Liver (tissue), 8 donors: ENCODE measurements at regions not wholly inside any gene's neighbourhood (a gene's known extent, or its start where the extent isn't known, plus 50 kb on each side); places are given as distances from the start of the nearest gene placed in this dataset.

Source experiments
- DNase-seq: peaks from one replicate; pipeline ENCODE4 v3.0.0-alpha.2; 2017; ENCODE audit warnings: low spot score
- H3K27ac ChIP-seq, 2 donors: one replicate each; pipeline ENCODE4 v1.7.0; 2013; ENCODE audit warnings: inconsistent platforms in 2 of 2, low read length in 2 of 2, control low read depth in 1 of 2, low read depth in 1 of 2, mild to moderate bottlenecking in 1 of 2
- H3K27me3 ChIP-seq, 4 donors: one replicate each; pipeline versions ENCODE4 v1.6.1 to v1.7.0; 2013; ENCODE audit warnings: low read length in 3 of 4, inconsistent platforms in 1 of 4, mild to moderate bottlenecking in 1 of 4, moderate library complexity in 1 of 4; ENCODE audit not compliant: control insufficient read depth in 4 of 4, insufficient read depth in 4 of 4
- H3K36me3 ChIP-seq, 4 donors: one replicate each; pipeline versions ENCODE4 v1.6.1 to v1.7.0; 2013; ENCODE audit warnings: low read length in 3 of 4, mild to moderate bottlenecking in 3 of 4, low read depth in 1 of 4, moderate library complexity in 1 of 4; ENCODE audit not compliant: control insufficient read depth in 4 of 4, insufficient read depth in 3 of 4
- H3K4me1 ChIP-seq, 4 donors: one replicate each; pipeline versions ENCODE4 v1.6.1 to v1.7.0; 2013; ENCODE audit warnings: low read length in 3 of 4, mild to moderate bottlenecking in 3 of 4, moderate library complexity in 1 of 4; ENCODE audit not compliant: control insufficient read depth in 4 of 4, insufficient read depth in 4 of 4
- H3K4me3 ChIP-seq, 3 donors: one replicate each; pipeline versions ENCODE4 v1.6.1 to v1.7.0; 2013; ENCODE audit warnings: low read length in 3 of 3, control low read depth in 1 of 3, low read depth in 1 of 3, mild to moderate bottlenecking in 1 of 3
- H3K9ac ChIP-seq, 2 donors: one replicate each; pipeline ENCODE4 v1.7.0; 2013; ENCODE audit warnings: low read length in 2 of 2, mild to moderate bottlenecking in 2 of 2, moderate library complexity in 2 of 2, control low read depth in 1 of 2, low read depth in 1 of 2
- H3K9me3 ChIP-seq, 4 donors: one replicate each; pipeline versions ENCODE4 v1.6.1 to v1.7.0; 2013; ENCODE audit warnings: low read length in 3 of 4; ENCODE audit not compliant: control insufficient read depth in 4 of 4
- ATF3 ChIP-seq: IDR thresholded peaks from 2 replicates; pipeline ENCODE4 v1.6.1; 2016; ENCODE audit warnings: antibody characterized with exemption
- EGR1 ChIP-seq, 2 donors: IDR thresholded peaks; 2 replicates each; pipeline ENCODE4 v1.6.1; 2016 to 2018; ENCODE audit warnings: antibody characterized with exemption in 2 of 2, low read depth in 2 of 2
- FOXA1 ChIP-seq: IDR thresholded peaks from 2 replicates; pipeline ENCODE4 v1.6.1; 2016; ENCODE audit warnings: antibody characterized with exemption
- GABPA ChIP-seq, 2 donors: IDR thresholded peaks in 1 of 2; conservative IDR thresholded peaks in 1 of 2; 2 replicates each; pipeline ENCODE4 v1.6.1; 2016; ENCODE audit warnings: antibody characterized with exemption in 2 of 2, mild to moderate bottlenecking in 1 of 2, moderate library complexity in 1 of 2
- HNF4A ChIP-seq, 2 donors: conservative IDR thresholded peaks; 2 replicates each; pipeline ENCODE4 v1.6.1; 2016; ENCODE audit warnings: antibody characterized with exemption in 2 of 2, mild to moderate bottlenecking in 2 of 2
- HNF4G ChIP-seq: IDR thresholded peaks from 2 replicates; pipeline ENCODE4 v1.6.1; 2016; ENCODE audit warnings: antibody characterized with exemption
- JUND ChIP-seq, 2 donors: IDR thresholded peaks; 2 replicates each; pipeline ENCODE4 v1.6.1; 2016; ENCODE audit warnings: antibody characterized with exemption in 2 of 2
- MAX ChIP-seq: IDR thresholded peaks from 2 replicates; pipeline ENCODE4 v1.6.1; 2016; ENCODE audit warnings: antibody characterized with exemption
- NR2F2 ChIP-seq: IDR thresholded peaks from 2 replicates; pipeline ENCODE4 v1.6.1; 2016; ENCODE audit warnings: antibody characterized with exemption
- RAD21 ChIP-seq, 2 donors: IDR thresholded peaks; 2 replicates each; pipeline ENCODE4 v1.6.1; 2016; ENCODE audit warnings: antibody characterized with exemption in 2 of 2, mild to moderate bottlenecking in 2 of 2
- RXRA ChIP-seq, 2 donors: IDR thresholded peaks; 2 replicates each; pipeline ENCODE4 v1.6.1; 2017 to 2018; ENCODE audit warnings: antibody characterized with exemption in 2 of 2, mild to moderate bottlenecking in 1 of 2
- SP1 ChIP-seq: IDR thresholded peaks from 2 replicates; pipeline ENCODE4 v1.6.1; 2018; ENCODE audit warnings: antibody characterized with exemption, mild to moderate bottlenecking
- TAF1 ChIP-seq: conservative IDR thresholded peaks from 2 replicates; pipeline ENCODE4 v1.6.1; 2016; ENCODE audit warnings: antibody characterized with exemption, mild to moderate bottlenecking
- YY1 ChIP-seq: IDR thresholded peaks from 2 replicates; pipeline ENCODE4 v1.6.1; 2016; ENCODE audit warnings: antibody characterized with exemption, mild to moderate bottlenecking
- ZBTB33 ChIP-seq: IDR thresholded peaks from 2 replicates; pipeline ENCODE4 v1.6.1; 2016; ENCODE audit warnings: antibody characterized with exemption
- WGBS: extraction: QIAGEN DNeasy Blood & Tissue Kit; methylation state at CpG from one replicate; pipeline ENCODE4 v1.1.7; 2013; 5-methylcytosine and 5-hydroxymethylcytosine counted together
- TF ChIP-seq, protein P1 (sequence below): fragments of 150-350 bp; IDR thresholded peaks from 2 replicates; pipeline ENCODE4 v1.5.1; 2017; ENCODE audit warnings: improper control_type of control experiment, low read depth, low read length; ENCODE audit not compliant: missing input control
- TF ChIP-seq, protein P2 (sequence below): IDR thresholded peaks from 2 replicates; pipeline ENCODE4 v1.6.1; 2016; ENCODE audit warnings: antibody characterized with exemption, mild to moderate bottlenecking
- donor health status: healthy.
- donor health status: healthy.
- donor health status: healthy.
- donor health status: healthy.
- donor health status: healthy.

DNA sequence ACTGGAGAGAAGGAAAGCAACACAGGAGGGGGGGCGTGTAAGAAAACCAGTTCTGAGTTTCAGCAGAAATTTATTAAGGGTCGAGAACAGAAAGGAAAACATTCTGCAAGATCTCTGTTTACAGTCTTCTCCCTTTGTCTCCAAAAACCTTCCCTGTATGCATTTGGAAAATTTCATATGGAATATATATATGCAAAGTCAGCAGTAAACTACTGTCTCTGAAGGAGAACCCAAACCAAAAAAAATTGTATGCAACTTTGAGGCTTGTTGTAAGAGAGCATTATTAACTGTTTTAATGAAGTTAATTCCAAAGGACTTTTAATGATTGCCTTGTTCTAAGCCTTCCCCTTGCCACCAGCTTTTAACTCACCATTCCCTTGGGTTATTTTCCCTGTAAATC is 238.2 kb upstream of the GPR149 start:
- WGBS, result 54% methylated on average over 2 of the region's 2 CpGs
- Histone ChIP-seq H3K27me3 (no peaks in the 10 kb centered on the region), H3K36me3 (no peaks in the 10 kb centered on the region), H3K4me1 (no peaks in the 10 kb centered on the region), H3K27ac (no peak overlapping the region), H3K9me3 (no peaks in the 10 kb centered on the region), H3K4me3 (no peak overlapping the region), H3K9ac (no peak overlapping the region)
- no peak for TF ChIP-seq RAD21 (IDR thresholded peaks at IDR 0.05)
- TF ChIP-seq, protein P1, sequence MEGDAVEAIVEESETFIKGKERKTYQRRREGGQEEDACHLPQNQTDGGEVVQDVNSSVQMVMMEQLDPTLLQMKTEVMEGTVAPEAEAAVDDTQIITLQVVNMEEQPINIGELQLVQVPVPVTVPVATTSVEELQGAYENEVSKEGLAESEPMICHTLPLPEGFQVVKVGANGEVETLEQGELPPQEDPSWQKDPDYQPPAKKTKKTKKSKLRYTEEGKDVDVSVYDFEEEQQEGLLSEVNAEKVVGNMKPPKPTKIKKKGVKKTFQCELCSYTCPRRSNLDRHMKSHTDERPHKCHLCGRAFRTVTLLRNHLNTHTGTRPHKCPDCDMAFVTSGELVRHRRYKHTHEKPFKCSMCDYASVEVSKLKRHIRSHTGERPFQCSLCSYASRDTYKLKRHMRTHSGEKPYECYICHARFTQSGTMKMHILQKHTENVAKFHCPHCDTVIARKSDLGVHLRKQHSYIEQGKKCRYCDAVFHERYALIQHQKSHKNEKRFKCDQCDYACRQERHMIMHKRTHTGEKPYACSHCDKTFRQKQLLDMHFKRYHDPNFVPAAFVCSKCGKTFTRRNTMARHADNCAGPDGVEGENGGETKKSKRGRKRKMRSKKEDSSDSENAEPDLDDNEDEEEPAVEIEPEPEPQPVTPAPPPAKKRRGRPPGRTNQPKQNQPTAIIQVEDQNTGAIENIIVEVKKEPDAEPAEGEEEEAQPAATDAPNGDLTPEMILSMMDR, result no peak
- TF ChIP-seq SP1, result no peak
- TF ChIP-seq JUND (IDR thresholded peaks at IDR 0.05), result no peak
- no peak for TF ChIP-seq NR2F2
- TF ChIP-seq RXRA (IDR thresholded peaks at IDR 0.05), result no peak
- TF ChIP-seq HNF4A (conservative IDR thresholded peaks at IDR 0.05), result no peak
- TF ChIP-seq YY1, result no peak
- TF ChIP-seq, protein P2, sequence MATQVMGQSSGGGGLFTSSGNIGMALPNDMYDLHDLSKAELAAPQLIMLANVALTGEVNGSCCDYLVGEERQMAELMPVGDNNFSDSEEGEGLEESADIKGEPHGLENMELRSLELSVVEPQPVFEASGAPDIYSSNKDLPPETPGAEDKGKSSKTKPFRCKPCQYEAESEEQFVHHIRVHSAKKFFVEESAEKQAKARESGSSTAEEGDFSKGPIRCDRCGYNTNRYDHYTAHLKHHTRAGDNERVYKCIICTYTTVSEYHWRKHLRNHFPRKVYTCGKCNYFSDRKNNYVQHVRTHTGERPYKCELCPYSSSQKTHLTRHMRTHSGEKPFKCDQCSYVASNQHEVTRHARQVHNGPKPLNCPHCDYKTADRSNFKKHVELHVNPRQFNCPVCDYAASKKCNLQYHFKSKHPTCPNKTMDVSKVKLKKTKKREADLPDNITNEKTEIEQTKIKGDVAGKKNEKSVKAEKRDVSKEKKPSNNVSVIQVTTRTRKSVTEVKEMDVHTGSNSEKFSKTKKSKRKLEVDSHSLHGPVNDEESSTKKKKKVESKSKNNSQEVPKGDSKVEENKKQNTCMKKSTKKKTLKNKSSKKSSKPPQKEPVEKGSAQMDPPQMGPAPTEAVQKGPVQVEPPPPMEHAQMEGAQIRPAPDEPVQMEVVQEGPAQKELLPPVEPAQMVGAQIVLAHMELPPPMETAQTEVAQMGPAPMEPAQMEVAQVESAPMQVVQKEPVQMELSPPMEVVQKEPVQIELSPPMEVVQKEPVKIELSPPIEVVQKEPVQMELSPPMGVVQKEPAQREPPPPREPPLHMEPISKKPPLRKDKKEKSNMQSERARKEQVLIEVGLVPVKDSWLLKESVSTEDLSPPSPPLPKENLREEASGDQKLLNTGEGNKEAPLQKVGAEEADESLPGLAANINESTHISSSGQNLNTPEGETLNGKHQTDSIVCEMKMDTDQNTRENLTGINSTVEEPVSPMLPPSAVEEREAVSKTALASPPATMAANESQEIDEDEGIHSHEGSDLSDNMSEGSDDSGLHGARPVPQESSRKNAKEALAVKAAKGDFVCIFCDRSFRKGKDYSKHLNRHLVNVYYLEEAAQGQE, result no peak
- TF ChIP-seq GABPA (IDR thresholded peaks at IDR 0.05 in 1 of 2, conservative IDR thresholded peaks at IDR 0.05 in 1 of 2), result no peak
- DNase-seq, result no peak

- TF ChIP-seq GABPA (IDR thresholded peaks at IDR 0.05 in 1 of 2, conservative IDR thresholded peaks at IDR 0.05 in 1 of 2) (no peak), SP1 (no peak)
- no peak for DNase-seq
- no peaks in the 10 kb centered on the region for H3K4me1 ChIP-seq
- H3K4me3 ChIP-seq, result no peak overlapping the region
- no peaks in the 10 kb centered on the region for H3K27me3 ChIP-seq
- H3K36me3 ChIP-seq, result no peaks in the 10 kb centered on the region
- no peaks in the 10 kb centered on the region for H3K9me3 ChIP-seq
- no peak overlapping the region for H3K9ac ChIP-seq
- H3K27ac ChIP-seq, result no peak overlapping the region
- 82% methylated on average over 3 of the region's 3 CpGs for WGBS
Observed at GRCh38 chr3:154666542-154666941, 236.6 kb upstream of the GPR149 start.

GRCh38 chr3:154664714-154665113 is 234.7 kb upstream of the GPR149 start:
- Histone ChIP-seq H3K27ac (no peak overlapping the region), H3K4me3 (no peak overlapping the region), H3K9ac (no peak overlapping the region), H3K4me1 (no peaks in the 10 kb centered on the region), H3K27me3 (no peaks in the 10 kb centered on the region), H3K9me3 (no peaks in the 10 kb centered on the region), H3K36me3 (no peaks in the 10 kb centered on the region)
- TF ChIP-seq ATF3 (no peak), RAD21 (IDR thresholded peaks at IDR 0.05) (no peak), HNF4G (no peak), EGR1 (IDR thresholded peaks at IDR 0.05; ENCODE audit: low read depth in 2 of 2) (no peak), HNF4A (conservative IDR thresholded peaks at IDR 0.05) (no peak), FOXA1 (no peak), TAF1 (no peak), MAX (no peak), RXRA (IDR thresholded peaks at IDR 0.05) (no peak), SP1 (no peak), ZBTB33 (no peak)
- TF ChIP-seq, protein P2, result no peak
- DNase-seq, result no peak
